CD4-positive, alpha-beta memory T cell (primary cell): ENCODE measurements at regions not wholly inside any gene's neighbourhood (a gene's known extent, or its start where the extent isn't known, plus 50 kb on each side); places are given as distances from the start of the nearest gene placed in this dataset.

Experiments used
- CTCF ChIA-PET: fragments of 350-600 bp; sonication (Branson Sonifier 250); formaldehyde crosslinking; loops from one replicate; lab custom pipeline; 2021; ENCODE audit warnings: inconsistent platforms; ENCODE audit not compliant: partially characterized antibody; lab: Charles Lee
- POLR2A ChIA-PET: fragments of 350-600 bp; sonication (Branson Sonifier 250); formaldehyde crosslinking; loops from one replicate; lab custom pipeline; 2021; ENCODE audit not compliant: partially characterized antibody; lab: Charles Lee
- DNase-seq, 5 donors: peaks; one replicate each; pipeline versions ENCODE4 v3.0.0 to v3.0.0-alpha.2; 2020 to 2022; ENCODE audit warnings: mixed read lengths in 1 of 5
- H3K27ac ChIP-seq: one replicate; pipeline ENCODE4 v1.7.0; 2013; ENCODE audit warnings: low read depth, low read length
- H3K27me3 ChIP-seq: 2 replicates; pipeline ENCODE4 v1.7.0; 2013; ENCODE audit warnings: mild to moderate bottlenecking, low read length, moderate library complexity; ENCODE audit not compliant: insufficient read depth
- H3K36me3 ChIP-seq: 2 replicates; pipeline ENCODE4 v1.7.0; 2013; ENCODE audit warnings: mild to moderate bottlenecking, low read length, moderate library complexity; ENCODE audit not compliant: insufficient read depth
- H3K4me1 ChIP-seq: 2 replicates; pipeline ENCODE4 v1.7.0; 2013; ENCODE audit warnings: mild to moderate bottlenecking, low read length, moderate library complexity; ENCODE audit not compliant: insufficient read depth
- H3K4me3 ChIP-seq, 2 donors: one replicate each; pipeline ENCODE4 v1.7.0; 2013; ENCODE audit warnings: low read length in 2 of 2, mild to moderate bottlenecking in 1 of 2
- H3K9me3 ChIP-seq, 2 donors: one replicate each; pipeline ENCODE4 v1.7.0; 2013; ENCODE audit warnings: low read length in 2 of 2, control low read depth in 1 of 2; ENCODE audit not compliant: control insufficient read depth in 1 of 2
- H3K27ac Mint-ChIP-seq, 7 donors: one replicate each; pipeline ENCODE4 v1.8.0; 2020 to 2021; ENCODE audit warnings: mixed read lengths in 7 of 7, mild to moderate bottlenecking in 6 of 7, inconsistent platforms in 3 of 7, moderate library complexity in 3 of 7
- H3K27me3 Mint-ChIP-seq, 2 donors: one replicate each; pipeline ENCODE4 v1.8.0; 2020 to 2021; ENCODE audit warnings: mixed read lengths in 2 of 2
- H3K36me3 Mint-ChIP-seq, 2 donors: one replicate each; pipeline ENCODE4 v1.8.0; 2020 to 2021; ENCODE audit warnings: mixed read lengths in 2 of 2, inconsistent platforms in 1 of 2, mild to moderate bottlenecking in 1 of 2
- H3K4me1 Mint-ChIP-seq, 4 donors: one replicate each; pipeline ENCODE4 v1.8.0; 2020 to 2021; ENCODE audit warnings: mixed read lengths in 4 of 4, mild to moderate bottlenecking in 1 of 4
- H3K4me3 Mint-ChIP-seq, 8 donors: one replicate each; pipeline ENCODE4 v1.8.0; 2020 to 2021; ENCODE audit warnings: mixed read lengths in 8 of 8, mild to moderate bottlenecking in 7 of 8, moderate library complexity in 6 of 8, inconsistent platforms in 3 of 8
- H3K9me3 Mint-ChIP-seq, 8 donors: one replicate each; pipeline ENCODE4 v1.8.0; 2020 to 2021; ENCODE audit warnings: mixed read lengths in 8 of 8, mild to moderate bottlenecking in 5 of 8, inconsistent platforms in 3 of 8, moderate library complexity in 1 of 8
- intact Hi-C: fragments of 100-400 bp; cut with micrococcal nuclease; formaldehyde crosslinking; loops from one replicate; pipeline ENCODE4 v1.15.1; 2023

DNA sequence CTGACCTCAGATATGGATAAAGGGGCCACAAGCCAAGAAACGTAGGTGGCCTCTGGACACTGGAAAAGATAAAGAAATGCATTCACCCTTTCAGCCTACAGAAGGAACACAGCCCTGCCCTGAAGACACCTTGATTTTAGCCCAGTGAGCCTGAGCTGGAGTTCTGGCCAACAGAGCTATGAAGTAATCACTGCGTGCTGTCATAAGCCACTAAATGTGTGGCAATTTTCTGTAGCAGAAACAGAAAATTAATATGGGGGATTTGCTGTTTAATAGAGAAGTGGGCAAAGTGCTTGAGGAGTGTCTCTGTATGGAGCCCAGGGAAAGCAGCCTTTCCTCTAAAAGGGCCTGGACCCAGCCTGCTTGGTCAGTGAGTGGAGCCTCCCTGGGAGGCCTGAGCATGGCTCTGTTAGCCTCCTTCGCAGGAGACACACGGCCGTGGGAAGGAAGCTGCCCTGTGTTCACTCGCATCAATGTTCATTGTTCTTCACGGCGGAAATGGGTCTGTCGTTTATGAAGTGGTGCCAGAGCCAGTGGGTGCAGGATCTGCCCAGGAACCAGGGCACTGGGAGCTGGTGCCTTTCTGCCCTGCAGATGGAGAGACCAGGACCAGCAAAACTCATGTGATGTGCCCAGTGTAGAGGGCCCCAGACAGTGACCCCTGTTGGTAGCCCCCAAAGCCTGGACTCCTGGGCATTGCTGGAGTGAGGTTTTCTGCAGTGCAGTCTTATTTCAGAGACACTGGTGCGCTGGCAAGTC lies 268.9 kb downstream of the NDUFA10 start:
- peaks cover 3 to 8% of the 10 kb centered on the region in 2 donors for H3K27me3 Mint-ChIP-seq
- ChIA-PET CTCF (no interaction called here), POLR2A (no interaction called here)
- no peaks in the 10 kb centered on the region for H3K36me3 Mint-ChIP-seq
- intact Hi-C loops: no loop called here
- Histone ChIP-seq H3K4me1 (peaks cover 18% of the 10 kb centered on the region), H3K9me3 (no peaks in the 10 kb centered on the region), H3K36me3 (no peaks in the 10 kb centered on the region), H3K27me3 (no peaks in the 10 kb centered on the region), H3K27ac (no peak overlapping the region), H3K4me3 (no peak overlapping the region)
- peak overlapping the region in 2 of 7 donors; percentile 29 to 68 for H3K27ac Mint-ChIP-seq
- DNase-seq: no peak
- H3K9me3 Mint-ChIP-seq: peaks cover 0 to 11% (median 7%) of the 10 kb centered on the region in 8 donors
- peaks cover 4 to 19% (median 15%) of the 10 kb centered on the region in 4 donors for H3K4me1 Mint-ChIP-seq
- H3K4me3 Mint-ChIP-seq: no peak overlapping the region

DNA sequence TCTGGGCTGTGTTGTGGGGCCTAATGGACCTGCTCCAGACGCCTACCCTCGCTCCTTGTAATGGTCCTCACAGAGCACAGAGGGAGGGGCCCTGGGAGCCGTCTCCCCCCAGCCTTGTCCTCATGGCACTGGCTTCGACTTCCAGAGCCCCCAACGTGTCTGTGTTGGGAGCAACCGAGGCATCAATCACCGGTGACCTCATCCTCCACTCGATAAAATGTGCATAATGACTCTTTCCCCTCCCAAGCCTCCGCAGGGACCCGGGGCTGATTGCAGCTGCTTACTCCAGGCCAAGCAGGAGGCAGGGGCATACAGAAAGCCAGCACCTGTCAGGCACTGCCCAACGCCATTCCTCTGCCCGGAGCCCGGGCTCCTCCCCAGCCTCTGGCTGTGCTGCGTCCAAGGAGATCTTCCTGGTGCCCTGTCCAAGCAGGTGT lies 271.7 kb downstream of the NDUFA10 start:
- H3K4me3 Mint-ChIP-seq: peak overlapping the region in 1 of 8 donors; percentile 39
- H3K27ac Mint-ChIP-seq: no peak overlapping the region
- H3K9me3 Mint-ChIP-seq: peaks cover 0 to 6% (median 0%) of the 10 kb centered on the region in 8 donors
- peaks cover 4 to 19% (median 15%) of the 10 kb centered on the region in 4 donors for H3K4me1 Mint-ChIP-seq
- H3K4me3 ChIP-seq: no peak overlapping the region
- no peak overlapping the region for H3K27ac ChIP-seq
- H3K4me1 ChIP-seq: peaks cover 21% of the 10 kb centered on the region
- H3K27me3 Mint-ChIP-seq: peaks cover 2 to 3% of the 10 kb centered on the region in 2 donors
- no peaks in the 10 kb centered on the region for H3K9me3 ChIP-seq
- POLR2A ChIA-PET: no interaction called here
- no peaks in the 10 kb centered on the region for H3K36me3 ChIP-seq
- H3K27me3 ChIP-seq: no peaks in the 10 kb centered on the region
- CTCF ChIA-PET: no interaction called here
- DNase-seq: no peak
- intact Hi-C loops: no loop called here
- H3K36me3 Mint-ChIP-seq: no peaks in the 10 kb centered on the region

DNA sequence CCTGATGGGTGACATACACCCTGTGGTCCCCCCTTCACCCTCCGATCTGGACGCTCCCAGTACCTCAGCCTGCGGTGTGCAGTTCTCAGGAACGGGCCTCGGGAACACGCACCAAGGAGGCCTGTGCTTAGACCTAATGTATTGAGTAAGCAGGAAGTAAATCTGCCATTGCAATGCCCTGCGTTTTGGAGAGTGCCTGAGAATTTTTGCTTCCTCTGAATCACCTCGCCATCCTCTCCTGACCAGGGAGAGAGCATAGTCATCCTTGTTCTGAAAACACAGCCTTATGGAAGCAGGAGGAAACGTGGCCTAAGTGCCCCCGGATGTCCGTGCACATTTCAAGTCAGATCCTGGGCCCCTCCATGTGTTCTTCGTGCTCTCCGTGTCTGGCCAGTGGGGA lies 272.2 kb downstream of the NDUFA10 start:
- Mint-ChIP-seq H3K27ac (peak overlapping the region in 1 of 7 donors; percentile 85), H3K4me3 (no peak overlapping the region), H3K36me3 (no peaks in the 10 kb centered on the region), H3K4me1 (peaks cover 4 to 19% (median 15%) of the 10 kb centered on the region in 4 donors), H3K9me3 (peaks cover 0 to 6% (median 0%) of the 10 kb centered on the region in 8 donors), H3K27me3 (peaks cover 2 to 3% of the 10 kb centered on the region in 2 donors)
- Histone ChIP-seq H3K36me3 (no peaks in the 10 kb centered on the region), H3K27ac (no peak overlapping the region), H3K4me1 (peaks cover 21% of the 10 kb centered on the region), H3K9me3 (no peaks in the 10 kb centered on the region), H3K4me3 (no peak overlapping the region), H3K27me3 (no peaks in the 10 kb centered on the region)
- POLR2A ChIA-PET: no interaction called here
- intact Hi-C loops: no loop called here
- DNase-seq: no peak
- CTCF ChIA-PET: no interaction called here

DNA sequence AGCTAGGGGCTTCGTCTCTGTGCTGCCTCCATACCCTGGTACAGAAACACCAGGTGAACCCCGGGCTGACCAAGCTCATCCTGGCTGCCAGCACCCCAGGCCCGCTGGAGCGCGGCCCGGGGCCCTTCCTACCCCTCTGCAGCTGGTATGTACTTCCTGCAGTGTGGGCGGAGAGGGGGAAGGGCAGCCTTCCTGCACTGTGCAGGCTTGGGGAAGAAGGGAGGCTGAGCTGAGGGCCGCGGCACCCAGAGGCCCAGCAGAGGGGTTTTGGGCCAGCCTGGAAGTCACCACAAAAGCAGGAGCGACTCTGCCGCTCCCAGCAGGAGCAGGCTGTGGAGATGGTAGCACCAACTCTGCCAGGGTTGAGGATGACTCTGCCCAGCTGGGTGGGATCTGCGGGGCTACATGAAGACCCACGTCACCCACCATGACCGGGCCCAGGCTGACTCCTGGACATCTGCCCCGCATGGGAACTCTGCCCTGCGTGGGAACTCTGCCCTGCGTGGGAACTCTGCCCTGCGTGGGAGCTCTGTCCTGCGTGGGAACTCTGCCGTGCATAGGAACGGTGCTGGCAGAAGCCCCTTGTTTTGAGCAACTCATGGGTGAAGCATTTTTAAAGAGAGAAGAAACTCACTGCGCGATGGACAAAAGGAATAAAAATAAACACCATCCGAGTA lies 273.3 kb downstream of the NDUFA10 start:
- peaks cover 0 to 2% of the 10 kb centered on the region in 2 donors for H3K27me3 Mint-ChIP-seq
- H3K4me3 ChIP-seq: no peak overlapping the region
- POLR2A ChIA-PET: interaction anchor here (0.9 kb wide), 1 partner anchor 149 kb away, joined by 3 read pairs; no protein-coding TSS in a partner anchor
- no peaks in the 10 kb centered on the region for H3K27me3 ChIP-seq
- H3K9me3 Mint-ChIP-seq: peaks cover 0 to 6% (median 0%) of the 10 kb centered on the region in 8 donors
- CTCF ChIA-PET: no interaction called here
- H3K36me3 ChIP-seq: no peaks in the 10 kb centered on the region
- peaks cover 2 to 15% (median 9%) of the 10 kb centered on the region in 4 donors for H3K4me1 Mint-ChIP-seq
- DNase-seq: peak in 3 of 5 donors; percentile 7 to 20 (median 16)
- H3K4me3 Mint-ChIP-seq: peak overlapping the region in 7 of 8 donors; percentile 10 to 66 (median 39)
- H3K27ac ChIP-seq: no peak overlapping the region
- H3K36me3 Mint-ChIP-seq: no peaks in the 10 kb centered on the region
- peaks cover 16% of the 10 kb centered on the region for H3K4me1 ChIP-seq
- peak overlapping the region in 2 of 7 donors; percentile 1 to 62 for H3K27ac Mint-ChIP-seq
- H3K9me3 ChIP-seq: no peaks in the 10 kb centered on the region
- intact Hi-C loops: no loop called here

DNA sequence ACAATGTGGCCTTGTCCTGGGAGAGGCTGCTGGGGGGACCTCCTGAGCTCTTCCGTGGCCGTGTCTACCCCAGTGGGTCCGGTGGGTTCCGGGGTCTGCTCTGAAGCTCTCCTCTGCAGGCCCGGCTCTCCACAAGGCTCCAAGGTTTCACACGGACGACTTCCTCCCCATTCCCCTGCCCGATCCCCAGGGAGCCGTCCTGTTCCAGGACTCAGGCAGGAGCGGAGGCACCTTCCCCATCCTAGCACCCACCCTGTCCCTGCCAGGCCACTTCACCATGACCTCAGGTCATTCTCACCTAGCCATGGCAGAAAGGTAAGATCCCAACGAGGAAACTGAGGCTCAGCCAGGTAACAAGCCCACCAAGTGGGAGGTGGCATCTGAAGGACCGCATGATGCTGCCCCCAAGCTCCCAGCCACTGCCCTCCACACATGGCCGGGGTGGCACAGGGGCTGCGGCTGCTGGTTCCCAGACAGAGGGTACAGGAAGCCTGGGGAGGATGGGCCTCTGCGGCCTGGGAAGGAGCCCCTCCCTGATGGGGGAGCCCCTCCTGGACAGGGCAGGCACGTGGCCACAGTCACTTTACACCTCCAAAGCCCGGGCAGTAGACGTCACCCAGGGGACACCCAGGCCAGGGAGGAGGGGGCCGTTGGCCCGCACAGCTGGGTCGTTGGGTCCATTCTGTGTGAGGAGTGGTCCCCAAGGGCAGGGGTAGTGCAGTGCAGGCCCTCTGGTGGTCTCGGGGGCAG lies 274.0 kb downstream of the NDUFA10 start:
- peak overlapping the region in 3 of 8 donors; percentile 39 to 66 (median 62) for H3K4me3 Mint-ChIP-seq
- Histone ChIP-seq H3K36me3 (no peaks in the 10 kb centered on the region), H3K27me3 (no peaks in the 10 kb centered on the region), H3K4me3 (no peak overlapping the region), H3K4me1 (peaks cover 14% of the 10 kb centered on the region), H3K27ac (no peak overlapping the region), H3K9me3 (no peaks in the 10 kb centered on the region)
- H3K27ac Mint-ChIP-seq: peak overlapping the region in 1 of 7 donors; percentile 42
- no peaks in the 10 kb centered on the region for H3K36me3 Mint-ChIP-seq
- peaks cover 0 to 6% (median 0%) of the 10 kb centered on the region in 8 donors for H3K9me3 Mint-ChIP-seq
- CTCF ChIA-PET: no interaction called here
- intact Hi-C loops: no loop called here
- no peak for DNase-seq
- POLR2A ChIA-PET: interaction anchor here (0.9 kb wide), 1 partner anchor 149 kb away, joined by 3 read pairs; no protein-coding TSS in a partner anchor
- peaks cover 2 to 13% (median 7%) of the 10 kb centered on the region in 4 donors for H3K4me1 Mint-ChIP-seq
- no peaks in the 10 kb centered on the region for H3K27me3 Mint-ChIP-seq

DNA sequence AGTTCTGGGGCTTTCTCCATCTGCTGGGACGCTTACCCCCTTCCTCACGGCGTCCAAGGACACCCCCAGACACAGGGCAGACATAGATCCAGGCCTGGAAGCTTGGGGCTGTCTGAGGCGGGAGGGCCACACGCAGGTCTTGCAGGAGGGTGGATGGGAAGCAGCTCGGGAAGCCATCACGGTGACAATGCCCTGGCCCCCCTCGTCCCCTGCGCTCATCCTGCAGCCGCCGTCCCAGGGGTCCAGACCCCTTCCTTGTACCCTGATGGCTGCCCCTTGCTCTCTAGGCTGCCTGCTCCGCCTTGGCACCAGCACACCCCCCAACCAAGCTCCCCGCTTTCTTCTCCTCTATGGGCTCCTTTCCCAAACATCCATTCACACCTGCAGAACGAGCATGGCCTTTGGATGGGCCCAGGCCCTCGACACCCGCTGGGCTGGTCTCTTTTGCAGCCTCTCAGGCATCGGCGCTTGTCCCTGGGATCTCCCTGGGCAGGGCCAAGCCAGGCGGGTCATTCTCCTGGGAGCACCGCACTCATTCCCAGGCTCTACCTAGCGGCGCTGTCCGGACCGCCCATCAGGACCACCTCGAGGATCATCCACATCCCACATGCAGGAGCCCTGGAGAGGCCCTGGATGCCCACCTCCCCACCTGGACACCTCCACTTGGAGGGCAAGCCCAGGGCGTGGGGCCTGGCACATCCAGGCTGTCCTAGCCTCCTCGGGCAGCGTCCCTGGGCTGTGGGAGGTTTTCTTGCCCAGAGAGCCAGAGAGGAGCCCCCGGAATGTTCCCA lies 274.9 kb downstream of the NDUFA10 start:
- Histone ChIP-seq H3K9me3 (no peaks in the 10 kb centered on the region), H3K4me1 (peaks cover 14% of the 10 kb centered on the region), H3K36me3 (no peaks in the 10 kb centered on the region), H3K27me3 (no peaks in the 10 kb centered on the region), H3K4me3 (no peak overlapping the region), H3K27ac (no peak overlapping the region)
- Mint-ChIP-seq H3K4me3 (no peak overlapping the region), H3K27ac (peak overlapping the region in 1 of 7 donors; percentile 25), H3K9me3 (peaks cover 0 to 6% (median 0%) of the 10 kb centered on the region in 8 donors), H3K36me3 (no peaks in the 10 kb centered on the region), H3K4me1 (peaks cover 2 to 13% (median 7%) of the 10 kb centered on the region in 4 donors), H3K27me3 (no peaks in the 10 kb centered on the region)
- POLR2A ChIA-PET: no interaction called here
- CTCF ChIA-PET: no interaction called here
- no peak for DNase-seq
- intact Hi-C loops: no loop called here
